Tibial nerve (tissue), 4 donors: ENCODE measurements at regions not wholly inside any gene's neighbourhood (a gene's known extent, or its start where the extent isn't known, plus 50 kb on each side); places are given as distances from the start of the nearest gene placed in this dataset.

ENCODE experiments used
- DNase-seq, 2 donors: peaks; one replicate each; pipeline ENCODE4 v3.0.0-alpha.2; 2019; ENCODE audit warnings: low spot score in 2 of 2
- H3K27ac ChIP-seq, 4 donors: fragments of 200-600 bp; sonication (generic) in 3 of 4; one replicate each; pipeline ENCODE4 v1.5.1; 2017 to 2019; ENCODE audit warnings: mild to moderate bottlenecking in 1 of 4
- H3K27me3 ChIP-seq, 2 donors: fragments of 200-600 bp; sonication (generic) in 1 of 2; one replicate each; pipeline versions ENCODE4 v1.5.1 to v1.6.0; 2017 to 2019
- H3K36me3 ChIP-seq, 3 donors: fragments of 200-600 bp; sonication (generic); one replicate each; pipeline ENCODE4 v1.5.1; 2018 to 2019
- H3K4me1 ChIP-seq, 4 donors: fragments of 200-600 bp; sonication (generic) in 3 of 4; one replicate each; pipeline ENCODE4 v1.5.1; 2017 to 2019
- H3K4me3 ChIP-seq, 4 donors: fragments of 200-600 bp; sonication (generic) in 3 of 4; one replicate each; pipeline ENCODE4 v1.5.1; 2017 to 2019; ENCODE audit warnings: mild to moderate bottlenecking in 1 of 4, moderate library complexity in 1 of 4
- H3K9me3 ChIP-seq, 4 donors: fragments of 200-600 bp; sonication (generic) in 3 of 4; one replicate each; pipeline ENCODE4 v1.5.1; 2017 to 2019
- EP300 ChIP-seq, 2 donors: sonication (generic); formaldehyde crosslinking; IDR thresholded peaks; one replicate each; pipeline ENCODE4 v1.6.1; 2017; ENCODE audit warnings: antibody characterized with exemption in 2 of 2, mild to moderate bottlenecking in 1 of 2
- POLR2A ChIP-seq, 2 donors: fragments of 450-650 bp; IDR thresholded peaks; one replicate each; pipeline ENCODE4 v1.6.1; 2017; ENCODE audit warnings: antibody characterized with exemption in 2 of 2, mild to moderate bottlenecking in 2 of 2, moderate library complexity in 2 of 2
- WGBS, 2 donors: methylation state at CpG; one replicate each; pipeline ENCODE4 v1.1.5; 2018; 5-methylcytosine and 5-hydroxymethylcytosine counted together
- TF ChIP-seq, protein P1 (sequence below), 5 experiments: fragments of 200-600 bp in 3 of 5; fragments of 450-650 bp in 2 of 5; sonication (generic) in 3 of 5; IDR thresholded peaks; one replicate each; pipeline ENCODE4 v1.5.1; 2016 to 2019; ENCODE audit warnings: antibody characterized with exemption in 5 of 5, mild to moderate bottlenecking in 3 of 5, moderate library complexity in 2 of 5

GRCh38 chr18:30409120-30409519, 633.4 kb downstream of the DSC3 start:
- 75 to 79% methylated on average over 3 of the region's 3 CpGs for WGBS, 2 donors
- no peaks in the 10 kb centered on the region for H3K9me3 ChIP-seq
- no peak for DNase-seq

DNA sequence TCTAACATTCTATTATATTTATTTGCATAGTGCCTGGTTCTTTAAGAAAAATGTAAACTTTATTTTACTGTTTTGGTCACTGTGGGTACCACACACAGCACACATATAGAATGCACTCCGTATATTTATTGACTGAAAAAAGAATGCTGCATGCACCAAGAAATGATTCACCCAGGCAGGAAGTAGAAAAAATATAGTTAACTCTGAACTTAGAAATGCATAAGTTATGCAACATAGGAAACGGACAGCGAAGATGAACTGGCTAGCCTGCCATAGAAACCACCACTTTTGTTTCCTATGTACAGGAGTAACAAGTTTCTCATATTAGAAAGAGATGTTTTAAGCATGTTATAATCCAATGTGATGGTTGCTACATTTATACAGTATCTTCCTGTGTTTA, 635.8 kb downstream of the DSC3 start:
- no peaks in the 10 kb centered on the region for H3K9me3 ChIP-seq
- H3K27ac ChIP-seq: no peak overlapping the region
- 34 to 39% methylated on average over 3 of the region's 3 CpGs for WGBS, 2 donors
- no peak for DNase-seq
- H3K4me1 ChIP-seq: no peaks in the 10 kb centered on the region
- TF ChIP-seq, protein P1, sequence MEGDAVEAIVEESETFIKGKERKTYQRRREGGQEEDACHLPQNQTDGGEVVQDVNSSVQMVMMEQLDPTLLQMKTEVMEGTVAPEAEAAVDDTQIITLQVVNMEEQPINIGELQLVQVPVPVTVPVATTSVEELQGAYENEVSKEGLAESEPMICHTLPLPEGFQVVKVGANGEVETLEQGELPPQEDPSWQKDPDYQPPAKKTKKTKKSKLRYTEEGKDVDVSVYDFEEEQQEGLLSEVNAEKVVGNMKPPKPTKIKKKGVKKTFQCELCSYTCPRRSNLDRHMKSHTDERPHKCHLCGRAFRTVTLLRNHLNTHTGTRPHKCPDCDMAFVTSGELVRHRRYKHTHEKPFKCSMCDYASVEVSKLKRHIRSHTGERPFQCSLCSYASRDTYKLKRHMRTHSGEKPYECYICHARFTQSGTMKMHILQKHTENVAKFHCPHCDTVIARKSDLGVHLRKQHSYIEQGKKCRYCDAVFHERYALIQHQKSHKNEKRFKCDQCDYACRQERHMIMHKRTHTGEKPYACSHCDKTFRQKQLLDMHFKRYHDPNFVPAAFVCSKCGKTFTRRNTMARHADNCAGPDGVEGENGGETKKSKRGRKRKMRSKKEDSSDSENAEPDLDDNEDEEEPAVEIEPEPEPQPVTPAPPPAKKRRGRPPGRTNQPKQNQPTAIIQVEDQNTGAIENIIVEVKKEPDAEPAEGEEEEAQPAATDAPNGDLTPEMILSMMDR (IDR thresholded peaks at IDR 0.05): no peak
- H3K27me3 ChIP-seq: no peaks in the 10 kb centered on the region
- no peak overlapping the region for H3K4me3 ChIP-seq
- H3K36me3 ChIP-seq: no peaks in the 10 kb centered on the region

More at GRCh38 chr18:30409120-30409519, 633.4 kb downstream of the DSC3 start:
- TF ChIP-seq, protein P1 (IDR thresholded peaks at IDR 0.05): no peak
- TF ChIP-seq EP300 (IDR thresholded peaks at IDR 0.05): no peak
- TF ChIP-seq POLR2A (IDR thresholded peaks at IDR 0.05): no peak
- no peak overlapping the region for H3K4me3 ChIP-seq
- no peaks in the 10 kb centered on the region for H3K4me1 ChIP-seq
- H3K36me3 ChIP-seq: no peaks in the 10 kb centered on the region
- H3K27ac ChIP-seq: no peak overlapping the region
- H3K27me3 ChIP-seq: no peaks in the 10 kb centered on the region

DNA sequence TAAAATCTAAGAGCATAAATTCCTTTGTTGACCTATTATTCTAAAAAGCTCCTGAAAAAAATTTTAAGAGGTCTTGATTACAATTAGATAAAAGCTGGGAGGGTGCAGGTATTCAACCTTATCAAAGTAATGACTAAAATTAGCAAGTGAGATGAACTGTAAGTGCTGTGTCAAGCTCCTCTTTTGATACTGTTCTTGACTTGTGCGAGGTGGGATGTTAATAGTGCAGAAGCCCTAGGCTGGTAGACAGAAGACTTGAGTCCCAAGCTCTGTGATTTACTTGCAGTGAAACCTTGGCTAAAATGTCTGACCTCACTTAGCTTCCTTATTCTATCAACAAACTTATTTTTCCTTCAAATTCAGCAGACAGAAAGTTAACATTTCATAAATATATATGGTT, 637.5 kb downstream of the DSC3 start:
- no peak for TF ChIP-seq POLR2A (IDR thresholded peaks at IDR 0.05)
- TF ChIP-seq, protein P1 (IDR thresholded peaks at IDR 0.05): no peak
- TF ChIP-seq EP300 (IDR thresholded peaks at IDR 0.05): no peak
- Histone ChIP-seq H3K9me3 (no peaks in the 10 kb centered on the region), H3K27me3 (no peaks in the 10 kb centered on the region), H3K4me1 (no peaks in the 10 kb centered on the region), H3K36me3 (no peaks in the 10 kb centered on the region), H3K4me3 (no peak overlapping the region), H3K27ac (no peak overlapping the region)
- no peak for DNase-seq
- WGBS, 2 donors: 83 to 88% methylated on average over 1 of the region's 1 CpG

GRCh38 chr18:30404422-30404821, 638.1 kb downstream of the DSC3 start:
- WGBS, 2 donors: 63 to 78% methylated on average over 1 of the region's 1 CpG

GRCh38 chr18:30403278-30403677, 639.3 kb downstream of the DSC3 start:
- Histone ChIP-seq H3K9me3 (no peaks in the 10 kb centered on the region), H3K4me1 (no peaks in the 10 kb centered on the region), H3K27ac (no peak overlapping the region), H3K4me3 (no peak overlapping the region), H3K36me3 (no peaks in the 10 kb centered on the region), H3K27me3 (no peaks in the 10 kb centered on the region)
- TF ChIP-seq, protein P1 (IDR thresholded peaks at IDR 0.05): no peak
- TF ChIP-seq POLR2A (IDR thresholded peaks at IDR 0.05): no peak
- DNase-seq: no peak
- 68 to 73% methylated on average over 3 of the region's 3 CpGs for WGBS, 2 donors

More at GRCh38 chr18:30404422-30404821, 638.1 kb downstream of the DSC3 start:
- no peak overlapping the region for H3K27ac ChIP-seq
- no peaks in the 10 kb centered on the region for H3K36me3 ChIP-seq
- no peaks in the 10 kb centered on the region for H3K27me3 ChIP-seq
- no peak overlapping the region for H3K4me3 ChIP-seq
- H3K4me1 ChIP-seq: no peaks in the 10 kb centered on the region
- no peak for TF ChIP-seq EP300 (IDR thresholded peaks at IDR 0.05)
- no peak for TF ChIP-seq POLR2A (IDR thresholded peaks at IDR 0.05)
- TF ChIP-seq, protein P1 (IDR thresholded peaks at IDR 0.05): no peak
- DNase-seq: no peak
- H3K9me3 ChIP-seq: no peaks in the 10 kb centered on the region
